ENCODE measurements at regions not wholly inside any gene's neighbourhood (a gene's known extent, or its start where the extent isn't known, plus 50 kb on each side); places are given as distances from the start of the nearest gene placed in this dataset.

- Histone ChIP-seq H3K27me3 (ENCODE audit: insufficient read depth, low read length) (peaks cover 30% of the 10 kb centered on the region; the same call in 1 of the 2 replicates), H3K9ac (ENCODE audit: low read depth, low read length) (no peak overlapping the region), H3K4me1 (ENCODE audit: insufficient read depth, low read length) (peaks cover 6% of the 10 kb centered on the region; the same call in 1 of the 2 replicates), H3K36me3 (ENCODE audit: insufficient read depth, low read depth, low read length) (no peaks in the 10 kb centered on the region), H3K9me3 (ENCODE audit: insufficient read depth, low read depth, low read length) (no peaks in the 10 kb centered on the region), H3K27ac (ENCODE audit: low read length) (no peak overlapping the region), H3K4me3 (ENCODE audit: low read length) (no peak overlapping the region)
Measured at GRCh38 chr6:99808992-99809391, 185.0 kb downstream of the MCHR2 start.

GRCh38 chr6:99810295-99810694 lies 183.7 kb downstream of the MCHR2 start:
- Histone ChIP-seq H3K4me3 (ENCODE audit: low read length) (no peak overlapping the region), H3K9me3 (ENCODE audit: insufficient read depth, low read depth, low read length) (no peaks in the 10 kb centered on the region), H3K9ac (ENCODE audit: low read depth, low read length) (no peak overlapping the region), H3K27me3 (ENCODE audit: insufficient read depth, low read length) (peaks cover 30% of the 10 kb centered on the region; the same call in 1 of the 2 replicates), H3K4me1 (ENCODE audit: insufficient read depth, low read length) (peaks cover 6% of the 10 kb centered on the region; the same call in 1 of the 2 replicates), H3K27ac (ENCODE audit: low read length) (no peak overlapping the region), H3K36me3 (ENCODE audit: insufficient read depth, low read depth, low read length) (no peaks in the 10 kb centered on the region)

- no peak overlapping the region for H3K27ac ChIP-seq (ENCODE audit: low read length)
- peaks cover 30% of the 10 kb centered on the region; the same call in 1 of the 2 replicates for H3K27me3 ChIP-seq (ENCODE audit: insufficient read depth, low read length)
- H3K36me3 ChIP-seq (ENCODE audit: insufficient read depth, low read depth, low read length), result no peaks in the 10 kb centered on the region
- no peak overlapping the region for H3K9ac ChIP-seq (ENCODE audit: low read depth, low read length)
- no peaks in the 10 kb centered on the region for H3K9me3 ChIP-seq (ENCODE audit: insufficient read depth, low read depth, low read length)
- peaks cover 6% of the 10 kb centered on the region; the same call in 1 of the 2 replicates for H3K4me1 ChIP-seq (ENCODE audit: insufficient read depth, low read length)
- H3K4me3 ChIP-seq (ENCODE audit: low read length), result no peak overlapping the region
Measured at GRCh38 chr6:99810942-99811620, 182.9 kb downstream of the MCHR2 start.

- Histone ChIP-seq H3K9me3 (ENCODE audit: insufficient read depth, low read depth, low read length) (no peaks in the 10 kb centered on the region), H3K9ac (ENCODE audit: low read depth, low read length) (no peak overlapping the region), H3K27ac (ENCODE audit: low read length) (no peak overlapping the region), H3K36me3 (ENCODE audit: insufficient read depth, low read depth, low read length) (no peaks in the 10 kb centered on the region), H3K27me3 (ENCODE audit: insufficient read depth, low read length) (peaks cover 30% of the 10 kb centered on the region; the same call in 1 of the 2 replicates), H3K4me1 (ENCODE audit: insufficient read depth, low read length) (peaks cover 6% of the 10 kb centered on the region; the same call in 1 of the 2 replicates), H3K4me3 (ENCODE audit: low read length) (no peak overlapping the region)
Measured at GRCh38 chr6:99811636-99812035, 182.4 kb downstream of the MCHR2 start.

- peaks cover 26% of the 10 kb centered on the region; the same call in 1 of the 2 replicates for H3K27me3 ChIP-seq (ENCODE audit: insufficient read depth, low read length)
- no peaks in the 10 kb centered on the region for H3K36me3 ChIP-seq (ENCODE audit: insufficient read depth, low read depth, low read length)
- no peak overlapping the region for H3K9ac ChIP-seq (ENCODE audit: low read depth, low read length)
- H3K4me3 ChIP-seq (ENCODE audit: low read length), result no peak overlapping the region
- H3K9me3 ChIP-seq (ENCODE audit: insufficient read depth, low read depth, low read length), result no peaks in the 10 kb centered on the region
- no peak overlapping the region for H3K27ac ChIP-seq (ENCODE audit: low read length)
- peaks cover 6% of the 10 kb centered on the region; the same call in 1 of the 2 replicates for H3K4me1 ChIP-seq (ENCODE audit: insufficient read depth, low read length)
Measured at GRCh38 chr6:99813565-99813964, 180.5 kb downstream of the MCHR2 start.

- Histone ChIP-seq H3K36me3 (ENCODE audit: insufficient read depth, low read depth, low read length) (no peaks in the 10 kb centered on the region), H3K27ac (ENCODE audit: low read length) (no peak overlapping the region), H3K4me1 (ENCODE audit: insufficient read depth, low read length) (peaks cover 6% of the 10 kb centered on the region; the same call in 1 of the 2 replicates), H3K27me3 (ENCODE audit: insufficient read depth, low read length) (peaks cover 18% of the 10 kb centered on the region; the same call in 1 of the 2 replicates), H3K9me3 (ENCODE audit: insufficient read depth, low read depth, low read length) (no peaks in the 10 kb centered on the region), H3K4me3 (ENCODE audit: low read length) (no peak overlapping the region), H3K9ac (ENCODE audit: low read depth, low read length) (no peak overlapping the region)
Measured at GRCh38 chr6:99814230-99814928, 179.6 kb downstream of the MCHR2 start.

- no peak overlapping the region for H3K27ac ChIP-seq (ENCODE audit: low read length)
- H3K27me3 ChIP-seq (ENCODE audit: insufficient read depth, low read length), result peaks cover 5% of the 10 kb centered on the region; the same call in 1 of the 2 replicates
- H3K9me3 ChIP-seq (ENCODE audit: insufficient read depth, low read depth, low read length), result no peaks in the 10 kb centered on the region
- H3K36me3 ChIP-seq (ENCODE audit: insufficient read depth, low read depth, low read length), result no peaks in the 10 kb centered on the region
- no peak overlapping the region for H3K4me3 ChIP-seq (ENCODE audit: low read length)
- peaks cover 6% of the 10 kb centered on the region; the same call in 1 of the 2 replicates for H3K4me1 ChIP-seq (ENCODE audit: insufficient read depth, low read length)
- no peak overlapping the region for H3K9ac ChIP-seq (ENCODE audit: low read depth, low read length)
Measured at GRCh38 chr6:99816795-99817194, 177.2 kb downstream of the MCHR2 start.

- no peak overlapping the region for H3K27ac ChIP-seq (ENCODE audit: low read length)
- peaks cover 6% of the 10 kb centered on the region; the same call in 1 of the 2 replicates for H3K27me3 ChIP-seq (ENCODE audit: insufficient read depth, low read length)
- no peak overlapping the region for H3K4me3 ChIP-seq (ENCODE audit: low read length)
- H3K36me3 ChIP-seq (ENCODE audit: insufficient read depth, low read depth, low read length), result no peaks in the 10 kb centered on the region
- no peaks in the 10 kb centered on the region; the same call in 1 of the 2 replicates for H3K4me1 ChIP-seq (ENCODE audit: insufficient read depth, low read length)
- no peak overlapping the region for H3K9ac ChIP-seq (ENCODE audit: low read depth, low read length)
- no peaks in the 10 kb centered on the region for H3K9me3 ChIP-seq (ENCODE audit: insufficient read depth, low read depth, low read length)
Measured at GRCh38 chr6:99818161-99818560, 175.9 kb downstream of the MCHR2 start.

GRCh38 chr6:99819853-99820252 lies 174.2 kb downstream of the MCHR2 start:
- H3K9ac ChIP-seq (ENCODE audit: low read depth, low read length), result no peak overlapping the region
- H3K4me1 ChIP-seq (ENCODE audit: insufficient read depth, low read length), result no peaks in the 10 kb centered on the region; the same call in 1 of the 2 replicates
- no peak overlapping the region for H3K4me3 ChIP-seq (ENCODE audit: low read length)
- H3K27me3 ChIP-seq (ENCODE audit: insufficient read depth, low read length), result peaks cover 6% of the 10 kb centered on the region; the same call in 1 of the 2 replicates
- no peak overlapping the region for H3K27ac ChIP-seq (ENCODE audit: low read length)
- no peaks in the 10 kb centered on the region for H3K36me3 ChIP-seq (ENCODE audit: insufficient read depth, low read depth, low read length)
- H3K9me3 ChIP-seq (ENCODE audit: insufficient read depth, low read depth, low read length), result no peaks in the 10 kb centered on the region

GRCh38 chr6:99821164-99821563 lies 172.9 kb downstream of the MCHR2 start:
- Histone ChIP-seq H3K4me1 (ENCODE audit: insufficient read depth, low read length) (no peaks in the 10 kb centered on the region; the same call in 1 of the 2 replicates), H3K9me3 (ENCODE audit: insufficient read depth, low read depth, low read length) (no peaks in the 10 kb centered on the region), H3K27ac (ENCODE audit: low read length) (no peak overlapping the region), H3K27me3 (ENCODE audit: insufficient read depth, low read length) (peaks cover 6% of the 10 kb centered on the region; the same call in 1 of the 2 replicates), H3K36me3 (ENCODE audit: insufficient read depth, low read depth, low read length) (no peaks in the 10 kb centered on the region), H3K9ac (ENCODE audit: low read depth, low read length) (no peak overlapping the region), H3K4me3 (ENCODE audit: low read length) (no peak overlapping the region)

GRCh38 chr6:99822741-99823512 lies 171.1 kb downstream of the MCHR2 start:
- no peaks in the 10 kb centered on the region for H3K36me3 ChIP-seq (ENCODE audit: insufficient read depth, low read depth, low read length)
- H3K27me3 ChIP-seq (ENCODE audit: insufficient read depth, low read length), result peaks cover 6% of the 10 kb centered on the region; the same call in 1 of the 2 replicates
- H3K9ac ChIP-seq (ENCODE audit: low read depth, low read length), result peak overlapping the region; percentile 57; the same call in 1 of the 2 replicates
- no peaks in the 10 kb centered on the region for H3K9me3 ChIP-seq (ENCODE audit: insufficient read depth, low read depth, low read length)
- H3K4me3 ChIP-seq (ENCODE audit: low read length), result peak overlapping the region; percentile 62
- no peak overlapping the region for H3K27ac ChIP-seq (ENCODE audit: low read length)
- H3K4me1 ChIP-seq (ENCODE audit: insufficient read depth, low read length), result no peaks in the 10 kb centered on the region; the same call in 1 of the 2 replicates

Measured in iPS-20b (cell line).